ENCODE measurements at regions not wholly inside any gene's neighbourhood (a gene's known extent, or its start where the extent isn't known, plus 50 kb on each side); places are given as distances from the start of the nearest gene placed in this dataset.

DNA sequence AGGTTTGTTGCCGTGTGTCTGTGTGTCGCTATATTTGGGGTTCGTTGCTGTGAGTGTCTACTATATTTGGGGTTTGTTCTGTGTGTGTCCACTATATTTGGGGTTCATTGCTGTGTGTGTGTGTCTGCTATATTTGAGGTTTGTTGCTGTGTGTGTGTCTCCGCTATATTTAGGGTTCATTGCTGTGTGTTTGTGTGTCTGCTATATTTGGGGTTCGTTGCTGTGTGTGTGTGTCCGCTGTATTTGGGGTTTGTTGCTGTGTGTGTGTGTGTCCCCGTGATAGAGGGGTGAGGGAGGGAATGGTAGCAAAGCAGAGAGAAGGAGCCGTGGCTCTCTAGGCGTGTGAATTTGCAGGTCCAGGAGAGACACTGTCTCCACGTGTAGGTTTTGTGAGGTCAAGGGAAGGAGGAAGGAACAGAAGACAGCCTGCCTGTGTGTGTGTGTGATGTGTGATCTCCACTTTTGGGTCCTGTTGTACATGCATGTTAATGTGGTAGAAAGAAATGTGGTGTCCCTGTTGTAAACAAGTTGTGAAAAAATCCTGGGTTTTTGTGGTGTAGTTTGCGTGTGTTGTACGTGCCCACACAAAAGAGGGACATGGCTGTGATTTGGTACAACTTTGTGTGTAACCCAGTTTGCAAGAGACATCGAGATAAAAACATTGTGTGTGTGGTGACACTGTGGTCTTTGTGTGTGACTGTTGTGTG is 56.3 kb upstream of the ECE1 start:
- DNase-seq: no peak

DNA sequence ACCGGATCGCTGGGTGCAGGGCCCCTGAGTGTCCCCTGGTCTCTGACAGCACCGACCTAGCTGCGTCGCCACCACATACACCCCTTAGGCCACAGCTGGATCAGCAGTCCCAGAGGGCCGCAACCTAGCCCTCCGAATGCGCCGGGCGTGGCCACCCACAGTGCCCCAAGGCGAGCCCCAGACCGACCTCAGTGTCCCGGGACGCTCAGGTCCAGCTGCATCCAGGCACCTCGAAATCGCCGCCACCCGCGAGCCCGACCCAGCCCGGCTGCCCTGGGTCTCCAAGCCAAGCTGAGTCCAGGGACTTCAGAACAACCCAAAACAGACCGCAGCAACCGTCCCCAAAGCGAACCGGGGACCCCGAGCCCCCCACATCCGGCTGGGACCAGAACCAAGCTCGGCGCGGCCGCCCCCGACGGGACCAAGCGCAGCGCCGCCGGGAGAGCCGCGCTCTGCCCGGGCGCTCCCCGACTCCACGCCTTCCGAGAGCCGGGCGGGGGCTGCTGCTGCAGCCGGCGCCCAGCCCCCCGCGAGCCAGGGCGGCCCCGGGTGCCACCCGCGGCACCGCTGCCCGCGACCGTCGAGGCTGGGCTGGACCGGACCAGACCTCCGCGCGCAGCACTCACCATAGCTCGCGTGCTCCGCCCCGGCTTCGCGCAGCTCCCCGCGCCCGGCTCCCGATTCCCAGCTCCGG is 54.6 kb upstream of the ECE1 start:
- DNase-seq: no peak

DNA sequence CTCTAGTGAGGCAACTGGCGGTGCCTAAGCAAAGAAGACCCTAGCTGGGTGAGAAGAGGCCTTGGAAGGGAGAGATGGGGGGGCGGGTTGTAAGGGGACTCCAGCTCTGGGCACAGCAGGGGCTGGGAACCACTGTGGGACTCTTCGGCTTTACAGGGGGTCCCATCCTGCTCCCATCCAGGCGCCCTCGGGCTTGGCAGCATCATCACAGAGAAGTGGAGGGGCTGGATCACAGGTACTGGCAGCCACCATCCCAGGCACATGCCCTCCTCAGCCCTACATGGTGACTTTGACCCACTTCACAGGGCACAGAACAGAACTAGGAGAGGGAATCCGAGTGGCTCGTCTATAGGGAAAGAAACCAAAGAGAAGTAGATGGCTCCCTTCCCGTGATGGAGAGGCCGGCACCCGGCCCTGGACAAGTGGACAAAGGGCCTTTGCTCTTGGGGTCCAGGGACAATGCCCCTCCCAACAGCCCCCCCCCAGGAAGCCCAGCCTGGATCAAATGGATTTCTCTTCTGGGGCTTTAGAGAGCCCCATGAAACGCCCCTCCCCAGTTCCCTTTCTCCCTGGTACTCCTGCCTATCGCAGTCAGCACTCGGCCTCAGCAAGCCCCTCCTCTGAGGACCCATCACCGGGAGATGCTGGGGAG is 54.0 kb upstream of the ECE1 start:
- no peak for DNase-seq

DNA sequence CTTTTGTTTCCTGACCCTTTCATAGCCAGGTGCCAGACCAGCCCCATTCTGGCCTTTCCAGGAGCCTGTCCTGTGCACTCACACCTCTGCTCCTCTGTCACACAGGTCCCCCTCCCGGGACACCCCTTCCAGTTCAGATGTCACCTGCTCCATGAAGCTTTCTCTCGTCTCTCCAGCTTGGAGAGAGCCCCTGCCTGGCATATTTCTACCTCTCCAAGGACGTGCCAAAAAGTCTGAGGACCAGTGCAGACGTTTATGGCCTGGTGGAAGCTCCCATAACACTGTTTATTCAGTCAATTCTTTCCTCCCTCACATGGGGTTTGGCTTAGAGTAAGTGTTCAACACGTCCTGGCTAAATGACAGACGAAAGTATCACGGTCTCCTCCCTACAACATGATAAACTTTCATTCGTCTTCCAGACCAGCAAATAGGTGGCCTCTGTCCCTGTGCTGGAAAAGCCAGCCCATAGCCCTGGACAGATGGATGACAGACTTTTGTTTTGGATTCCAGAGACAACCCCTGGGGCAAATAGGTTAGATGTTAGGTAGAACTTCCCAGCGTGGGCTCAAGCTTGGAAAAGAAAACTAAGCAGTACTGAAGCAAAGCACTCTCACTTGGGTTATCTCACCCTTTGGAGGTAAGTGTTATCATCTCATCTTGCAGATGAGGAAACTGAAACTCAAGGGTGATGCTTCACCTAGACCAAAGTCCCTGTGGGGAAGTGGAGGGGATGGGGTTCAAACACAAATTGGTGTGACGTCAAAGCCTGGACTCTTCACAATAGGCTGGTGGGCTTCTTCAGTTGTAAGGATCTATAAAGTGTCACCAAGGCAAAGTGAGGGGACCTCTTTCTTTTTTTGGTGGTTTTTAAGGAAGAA is 52.9 kb upstream of the ECE1 start:
- DNase-seq: no peak

DNA sequence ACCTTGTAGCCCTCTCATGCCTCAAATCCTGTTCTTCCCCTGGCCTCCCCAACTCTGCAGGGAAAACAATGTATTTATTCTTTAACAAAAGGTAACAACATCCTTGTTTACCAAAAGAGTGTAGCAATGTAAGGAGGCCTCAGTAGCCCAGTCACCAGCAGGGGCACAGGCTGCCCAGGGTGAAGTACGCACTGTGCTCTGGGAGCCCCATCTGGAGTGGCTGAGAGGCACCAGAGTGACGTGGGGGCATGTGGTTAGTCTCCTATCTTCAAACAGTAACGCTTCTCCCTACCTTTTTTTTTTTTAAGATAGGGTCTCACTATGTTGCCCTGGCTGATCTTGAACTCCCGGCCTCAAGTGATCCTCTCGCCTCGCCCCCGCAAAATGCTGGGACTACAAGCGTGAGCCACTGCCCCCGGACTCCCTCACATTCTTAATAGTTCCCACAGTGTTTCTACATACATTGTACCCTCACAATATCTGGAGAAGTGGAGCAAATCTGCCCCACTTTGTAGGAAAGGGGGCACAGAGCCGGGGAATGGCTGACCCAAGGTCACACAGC is 51.3 kb upstream of the ECE1 start:
- DNase-seq: no peak

DNA sequence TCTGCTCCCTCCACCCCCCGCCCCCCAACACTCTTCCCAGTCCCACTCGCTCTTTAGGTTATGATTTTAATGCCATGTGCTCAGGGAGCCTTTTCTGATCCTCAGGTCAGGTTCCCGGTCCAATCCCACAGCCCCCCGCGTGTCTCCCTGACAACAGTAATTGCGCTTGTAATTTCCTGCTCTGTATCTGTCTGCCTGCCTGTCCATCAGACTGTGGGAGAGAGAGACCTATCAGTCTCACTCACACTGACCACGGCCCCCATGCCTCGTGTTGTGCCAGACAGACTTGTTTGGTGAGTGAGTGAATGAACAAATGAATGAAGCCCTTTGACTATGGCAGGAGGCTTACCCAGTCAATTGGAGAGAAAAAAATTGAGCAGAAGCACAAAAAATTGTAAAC is 50.8 kb upstream of the ECE1 start:
- DNase-seq: no peak

DNA sequence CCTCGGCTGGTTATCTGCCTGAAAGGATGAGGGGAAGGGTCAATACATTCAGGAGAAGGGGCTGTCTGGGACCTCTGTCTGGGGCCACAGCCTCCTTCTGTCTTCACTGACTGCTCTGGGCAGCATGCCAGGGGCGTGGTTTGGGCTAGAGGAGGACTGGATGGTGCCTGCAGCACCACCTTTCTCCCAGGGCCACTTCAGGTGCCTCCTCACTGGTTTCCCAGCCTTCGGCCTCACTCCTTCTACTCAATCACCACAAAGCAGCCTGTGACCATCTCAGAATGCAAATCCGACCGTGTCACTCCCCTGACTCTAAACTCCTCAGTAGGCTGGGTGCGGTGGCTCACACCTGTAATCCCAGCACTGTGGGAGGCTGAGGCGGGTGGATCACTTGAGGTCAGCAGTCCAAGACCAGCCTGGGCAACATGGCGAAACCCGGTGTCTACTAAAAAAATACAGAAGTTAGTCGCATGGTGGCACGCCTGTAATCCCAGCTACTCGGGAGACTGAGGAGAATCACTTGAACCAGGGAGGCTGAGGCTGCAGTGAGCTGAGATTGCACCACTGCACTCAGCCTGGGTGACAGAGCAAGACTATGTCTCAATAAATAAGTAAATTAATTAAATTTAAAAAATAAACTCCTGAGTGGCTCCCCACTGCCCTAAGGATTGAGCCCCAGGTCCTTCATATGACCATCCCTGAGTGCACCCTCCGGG is 50.1 kb upstream of the ECE1 start:
- no peak for DNase-seq

All from NCI-H226 (cell line).